HEK293 (cell line): ENCODE measurements at regions not wholly inside any gene's neighbourhood (a gene's known extent, or its start where the extent isn't known, plus 50 kb on each side); places are given as distances from the start of the nearest gene placed in this dataset.

Experiments
- CTCF ChIA-PET: fragments of 350-600 bp; formaldehyde crosslinking; extraction: SDS; loops from one replicate; lab custom pipeline; 2021; ENCODE audit warnings: antibody characterized with exemption; lab: Yijun Ruan, JAX
- POLR2A ChIA-PET: fragments of 300-600 bp; formaldehyde crosslinking; extraction: SDS; loops from one replicate; lab custom pipeline; 2020; ENCODE audit warnings: antibody characterized with exemption, inconsistent platforms; lab: Yijun Ruan, JAX
- H3K27ac ChIP-seq: fragments of 200-500 bp; sonication (Bioruptor generic); 2 replicates; pipeline ENCODE4 v1.5.1; 2014; ENCODE audit warnings: low read depth, low read length, control low read depth, inconsistent platforms; ENCODE audit errors: extremely low read depth
- H3K36me3 ChIP-seq, 2 experiments: fragments of 200-500 bp in 1 of 2; sonication (Bioruptor generic) in 1 of 2; 1 replicate in 1 of 2; 2 replicates in 1 of 2; pipeline ENCODE4 v1.5.1; 2014 to 2017; ENCODE audit warnings: inconsistent platforms in 2 of 2, low read length in 2 of 2; ENCODE audit not compliant: control insufficient read depth in 2 of 2, insufficient read depth in 1 of 2
- H3K4me1 ChIP-seq: fragments of 200-500 bp; sonication (Bioruptor generic); 2 replicates; pipeline ENCODE4 v1.5.1; 2014; ENCODE audit warnings: mild to moderate bottlenecking, low read length, inconsistent platforms; ENCODE audit not compliant: control insufficient read depth, insufficient read depth
- H3K4me3 ChIP-seq: 2 replicates; pipeline ENCODE4 v1.5.1; 2011; ENCODE audit warnings: low read depth, mild to moderate bottlenecking, control low read depth, low read length, moderate library complexity
- H3K9me3 ChIP-seq: fragments of 200-500 bp; sonication (Bioruptor generic); 2 replicates; pipeline ENCODE4 v1.5.1; 2014; ENCODE audit warnings: low read depth, low read length, inconsistent platforms; ENCODE audit not compliant: control insufficient read depth, insufficient read depth
- AEBP2 ChIP-seq: fragments of 450-650 bp; formaldehyde crosslinking; IDR thresholded peaks from 2 replicates; pipeline ENCODE4 v1.5.1; 2016; ENCODE audit warnings: missing biosample characterization, missing genetic modification characterization, borderline replicate concordance
- GLI4 ChIP-seq: fragments of 450-650 bp; formaldehyde crosslinking; IDR thresholded peaks from 2 replicates; pipeline ENCODE4 v1.5.1; 2016; ENCODE audit warnings: missing biosample characterization, missing genetic modification characterization
- KLF7 ChIP-seq: fragments of 450-650 bp; formaldehyde crosslinking; IDR thresholded peaks from 2 replicates; pipeline ENCODE4 v1.5.1; 2016; ENCODE audit warnings: missing biosample characterization, missing genetic modification characterization, borderline replicate concordance
- SETDB1 ChIP-seq: IDR thresholded peaks from one replicate; pipeline ENCODE4 v1.6.1; 2017; ENCODE audit warnings: mild to moderate bottlenecking, low read length, moderate library complexity, mixed read lengths; ENCODE audit not compliant: insufficient read length
- TSHZ1 ChIP-seq: fragments of 450-650 bp; formaldehyde crosslinking; IDR thresholded peaks from 2 replicates; pipeline ENCODE4 v1.5.1; 2016; ENCODE audit warnings: missing biosample characterization, missing genetic modification characterization, borderline replicate concordance
- ZNF202 ChIP-seq: fragments of 450-650 bp; formaldehyde crosslinking; IDR thresholded peaks from 2 replicates; pipeline ENCODE4 v1.5.1; 2016; ENCODE audit warnings: missing biosample characterization, missing genetic modification characterization, borderline replicate concordance
- ZNF211 ChIP-seq: fragments of 450-650 bp; formaldehyde crosslinking; IDR thresholded peaks from 2 replicates; pipeline ENCODE4 v1.5.1; 2016; ENCODE audit warnings: low read depth, missing biosample characterization, missing genetic modification characterization
- ZNF26 ChIP-seq: fragments of 450-650 bp; formaldehyde crosslinking; IDR thresholded peaks from 2 replicates; pipeline ENCODE4 v1.5.1; 2016; ENCODE audit warnings: missing biosample characterization, missing genetic modification characterization
- ZNF311 ChIP-seq: fragments of 450-650 bp; formaldehyde crosslinking; IDR thresholded peaks from 2 replicates; pipeline ENCODE4 v1.5.1; 2017; ENCODE audit warnings: missing biosample characterization, missing genetic modification characterization, borderline replicate concordance
- ZNF404 ChIP-seq: fragments of 450-650 bp; formaldehyde crosslinking; IDR thresholded peaks from 2 replicates; pipeline ENCODE4 v1.5.1; 2017; ENCODE audit warnings: missing biosample characterization, missing genetic modification characterization
- ZNF514 ChIP-seq: fragments of 450-650 bp; formaldehyde crosslinking; IDR thresholded peaks from 2 replicates; pipeline ENCODE4 v1.5.1; 2016; ENCODE audit warnings: missing biosample characterization, missing genetic modification characterization
- ZNF560 ChIP-seq: fragments of 450-650 bp; formaldehyde crosslinking; IDR thresholded peaks from 2 replicates; pipeline ENCODE4 v1.5.1; 2017; ENCODE audit warnings: missing biosample characterization, missing genetic modification characterization, borderline replicate concordance
- ZNF596 ChIP-seq: fragments of 450-650 bp; IDR thresholded peaks from 2 replicates; pipeline ENCODE4 v1.5.0; 2018; ENCODE audit warnings: missing biosample characterization, mild to moderate bottlenecking, missing genetic modification characterization, moderate library complexity
- ZNF629 ChIP-seq: fragments of 450-650 bp; formaldehyde crosslinking; IDR thresholded peaks from 2 replicates; pipeline ENCODE4 v1.5.1; 2017; ENCODE audit warnings: missing biosample characterization, missing genetic modification characterization
- ZNF658 ChIP-seq: fragments of 450-650 bp; formaldehyde crosslinking; IDR thresholded peaks from 2 replicates; pipeline ENCODE4; 2016; ENCODE audit warnings: missing biosample characterization, missing genetic modification characterization
- ZNF76 ChIP-seq: fragments of 450-650 bp; formaldehyde crosslinking; IDR thresholded peaks from 2 replicates; pipeline ENCODE4; 2016; ENCODE audit warnings: low read depth, missing biosample characterization, missing genetic modification characterization, borderline replicate concordance
- ZNF785 ChIP-seq: fragments of 450-650 bp; formaldehyde crosslinking; IDR thresholded peaks from 2 replicates; pipeline ENCODE4 v1.5.1; 2016; ENCODE audit warnings: missing biosample characterization, missing genetic modification characterization
- ZNF792 ChIP-seq: fragments of 450-650 bp; formaldehyde crosslinking; IDR thresholded peaks from 2 replicates; pipeline ENCODE4 v1.5.1; 2016; ENCODE audit warnings: missing biosample characterization, missing genetic modification characterization
- ZSCAN5A ChIP-seq: fragments of 450-650 bp; formaldehyde crosslinking; IDR thresholded peaks from 2 replicates; pipeline ENCODE4 v1.5.1; 2016; ENCODE audit warnings: missing biosample characterization, missing genetic modification characterization

DNA sequence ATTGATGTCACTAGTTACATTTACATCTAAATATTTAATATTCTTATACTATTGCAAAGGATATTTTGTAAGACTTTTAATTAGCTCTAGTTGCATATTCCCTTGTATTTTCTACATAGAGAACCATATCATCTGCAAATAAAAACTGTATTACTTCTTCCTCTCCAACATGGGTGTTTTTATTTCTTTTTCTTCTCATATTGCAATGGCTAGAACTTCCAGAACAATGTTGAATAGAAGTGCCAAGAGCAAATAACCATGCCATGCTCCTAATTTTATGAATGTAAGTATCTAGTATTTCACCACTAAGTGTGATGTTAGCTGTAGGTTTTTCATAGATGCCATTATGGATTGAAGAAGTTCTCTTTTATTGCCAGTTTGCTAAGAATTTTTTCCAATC is 321.8 kb upstream of the NCAM1 start:
- Histone ChIP-seq H3K4me1 (no peaks in the 10 kb centered on the region), H3K27ac (no peak overlapping the region), H3K9me3 (no peaks in the 10 kb centered on the region), H3K4me3 (no peak overlapping the region), H3K36me3 (no peaks in the 10 kb centered on the region)
- TF ChIP-seq SETDB1 (peak; percentile 83), TSHZ1 (tag by site-specific recombination) (no peak)
- ChIA-PET CTCF (interaction anchor here (1.2 kb wide), 1 partner anchor 156 kb away, joined by 5 read pairs; no protein-coding TSS in a partner anchor), POLR2A (no interaction called here)

DNA sequence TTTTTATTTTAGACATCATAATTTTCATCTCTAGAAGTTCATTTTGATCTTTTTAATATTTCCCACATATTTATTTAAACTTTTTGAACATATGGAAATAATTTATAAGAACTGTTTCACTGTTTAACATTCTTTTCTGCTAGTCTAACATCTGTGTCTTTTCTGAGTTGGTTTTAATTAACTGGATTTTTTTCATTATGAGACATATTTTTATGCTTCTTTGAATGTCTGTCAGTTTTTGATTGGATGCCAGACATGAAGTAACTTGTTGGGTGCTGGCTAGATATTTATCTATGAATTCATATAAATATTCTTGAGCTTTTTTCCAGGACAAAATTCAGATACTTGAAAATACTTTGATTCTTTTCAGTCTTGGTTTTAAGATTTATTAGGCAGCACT is 317.8 kb upstream of the NCAM1 start:
- ChIA-PET CTCF (interaction anchor here (0.6 kb wide), 1 partner anchor 224 kb away, joined by 3 read pairs; no protein-coding TSS in a partner anchor), POLR2A (no interaction called here)

DNA sequence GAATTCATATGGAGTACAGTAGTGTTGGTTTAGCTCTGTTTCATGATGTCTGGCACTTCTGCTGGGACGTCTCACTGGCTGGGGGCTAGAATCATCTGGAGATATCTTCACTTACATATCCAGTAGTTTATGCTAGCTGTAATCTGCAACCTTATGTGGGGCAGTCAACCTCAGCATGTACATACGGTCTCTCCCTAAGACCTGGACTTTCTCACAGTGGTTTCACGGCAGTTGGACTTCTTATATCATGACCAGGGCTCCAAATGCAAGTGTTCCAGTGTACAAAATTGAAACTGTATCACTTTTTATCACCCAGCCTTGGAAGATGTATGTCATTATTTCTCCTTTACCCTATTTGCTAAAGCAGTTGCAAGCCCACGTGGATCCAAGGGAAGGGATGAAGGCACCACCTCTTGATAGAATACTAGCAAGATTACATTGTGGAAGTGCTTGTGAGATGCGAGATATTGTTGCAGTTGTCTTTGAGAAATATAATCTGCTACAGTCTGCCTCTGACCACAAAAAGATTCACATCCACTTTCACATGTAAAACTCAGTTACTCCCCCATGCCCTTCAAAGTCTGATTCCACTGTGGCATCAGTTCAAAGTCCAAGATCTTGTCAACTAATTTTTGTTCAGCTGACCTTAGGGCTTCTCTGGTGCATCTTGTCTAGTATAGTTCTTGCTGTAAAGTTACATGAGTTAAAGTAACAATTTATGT is 316.6 kb upstream of the NCAM1 start:
- CTCF ChIA-PET = interaction anchor here (0.6 kb wide), 2 partner anchors 154 to 645 kb away, joined by 3 to 4 read pairs; no protein-coding TSS in a partner anchor
- Histone ChIP-seq H3K4me3 (no peak overlapping the region), H3K27ac (no peak overlapping the region), H3K36me3 (no peaks in the 10 kb centered on the region), H3K9me3 (no peaks in the 10 kb centered on the region), H3K4me1 (no peaks in the 10 kb centered on the region)
- POLR2A ChIA-PET = no interaction called here
- TF ChIP-seq KLF7 (tag by site-specific recombination) (no peak), ZNF211 (no peak), ZNF202 (tag by site-specific recombination) (no peak), ZNF404 (tag by site-specific recombination) (no peak), AEBP2 (tag by site-specific recombination) (no peak), ZNF560 (tag by site-specific recombination) (no peak), ZSCAN5A (tag by site-specific recombination) (no peak), ZNF26 (no peak), ZNF311 (tag by site-specific recombination) (no peak), ZNF514 (no peak)

More for the DNA sequence above, 317.8 kb upstream of the NCAM1 start:
- TF ChIP-seq GLI4 (no peak), ZNF596 (tag by site-specific recombination) (no peak), ZNF26 (no peak), ZNF76 (tag by site-specific recombination) (no peak), ZNF658 (tag by site-specific recombination) (no peak), ZNF785 (tag by site-specific recombination) (no peak), ZNF792 (tag by site-specific recombination) (no peak), ZNF629 (no peak)
- no peak overlapping the region for H3K27ac ChIP-seq
- H3K36me3 ChIP-seq = no peaks in the 10 kb centered on the region
- H3K9me3 ChIP-seq = no peaks in the 10 kb centered on the region
- no peaks in the 10 kb centered on the region for H3K4me1 ChIP-seq
- H3K4me3 ChIP-seq = no peak overlapping the region
